ENCODE measurements at regions not wholly inside any gene's neighbourhood (a gene's known extent, or its start where the extent isn't known, plus 50 kb on each side); places are given as distances from the start of the nearest gene placed in this dataset.

DNA sequence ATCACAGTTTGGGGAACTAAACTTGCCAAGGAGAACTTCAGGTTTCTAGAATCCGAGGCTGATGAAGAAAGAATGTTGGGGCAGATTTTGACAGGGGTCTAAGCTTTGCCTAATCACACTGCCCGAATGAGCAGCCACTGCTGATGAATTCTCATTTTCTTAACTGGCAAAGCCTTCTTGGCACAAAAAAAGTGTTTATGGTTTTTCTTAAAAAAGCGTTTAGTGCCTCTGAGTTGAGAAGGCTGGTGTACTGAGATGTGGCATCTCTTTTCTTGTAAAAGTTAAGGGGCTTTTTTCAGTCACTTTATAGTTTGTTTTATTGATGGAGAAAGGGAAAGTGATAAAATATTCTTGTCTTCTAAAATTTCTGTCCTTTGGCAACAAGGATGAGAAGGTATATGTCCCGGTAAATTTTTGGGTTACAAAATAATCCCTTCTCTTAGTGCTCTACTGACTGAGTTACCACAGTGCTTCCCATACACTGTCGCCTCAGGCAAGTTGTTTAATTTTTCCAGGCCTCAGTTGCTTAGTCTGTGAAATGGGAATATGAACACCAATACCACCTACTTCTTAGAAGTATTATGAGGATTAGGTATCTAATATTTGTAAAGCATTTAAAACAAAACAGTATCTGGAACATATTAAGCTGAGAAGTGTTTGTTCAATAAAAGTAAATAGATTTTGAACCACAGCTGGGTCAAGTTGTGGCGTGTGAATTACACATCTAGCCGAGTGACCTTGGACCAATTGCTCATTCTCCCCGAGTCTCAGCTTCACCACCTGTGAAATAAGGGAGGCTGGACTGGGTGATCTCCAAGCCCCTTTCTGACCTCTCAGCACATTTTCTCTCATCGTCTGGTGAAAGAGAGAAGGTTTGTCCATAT, 320.8 kb downstream of the HAPSTR1 start:
- H3K4me3 ChIP-seq (ENCODE audit: low read depth, low read length), result no peak overlapping the region
- TF ChIP-seq, protein P1, sequence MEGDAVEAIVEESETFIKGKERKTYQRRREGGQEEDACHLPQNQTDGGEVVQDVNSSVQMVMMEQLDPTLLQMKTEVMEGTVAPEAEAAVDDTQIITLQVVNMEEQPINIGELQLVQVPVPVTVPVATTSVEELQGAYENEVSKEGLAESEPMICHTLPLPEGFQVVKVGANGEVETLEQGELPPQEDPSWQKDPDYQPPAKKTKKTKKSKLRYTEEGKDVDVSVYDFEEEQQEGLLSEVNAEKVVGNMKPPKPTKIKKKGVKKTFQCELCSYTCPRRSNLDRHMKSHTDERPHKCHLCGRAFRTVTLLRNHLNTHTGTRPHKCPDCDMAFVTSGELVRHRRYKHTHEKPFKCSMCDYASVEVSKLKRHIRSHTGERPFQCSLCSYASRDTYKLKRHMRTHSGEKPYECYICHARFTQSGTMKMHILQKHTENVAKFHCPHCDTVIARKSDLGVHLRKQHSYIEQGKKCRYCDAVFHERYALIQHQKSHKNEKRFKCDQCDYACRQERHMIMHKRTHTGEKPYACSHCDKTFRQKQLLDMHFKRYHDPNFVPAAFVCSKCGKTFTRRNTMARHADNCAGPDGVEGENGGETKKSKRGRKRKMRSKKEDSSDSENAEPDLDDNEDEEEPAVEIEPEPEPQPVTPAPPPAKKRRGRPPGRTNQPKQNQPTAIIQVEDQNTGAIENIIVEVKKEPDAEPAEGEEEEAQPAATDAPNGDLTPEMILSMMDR (conservative IDR thresholded peaks at IDR 0.05; ENCODE audit: low read depth, low read length), result no peak
- DNase-seq (ENCODE audit: low read depth), result no peak

DNA sequence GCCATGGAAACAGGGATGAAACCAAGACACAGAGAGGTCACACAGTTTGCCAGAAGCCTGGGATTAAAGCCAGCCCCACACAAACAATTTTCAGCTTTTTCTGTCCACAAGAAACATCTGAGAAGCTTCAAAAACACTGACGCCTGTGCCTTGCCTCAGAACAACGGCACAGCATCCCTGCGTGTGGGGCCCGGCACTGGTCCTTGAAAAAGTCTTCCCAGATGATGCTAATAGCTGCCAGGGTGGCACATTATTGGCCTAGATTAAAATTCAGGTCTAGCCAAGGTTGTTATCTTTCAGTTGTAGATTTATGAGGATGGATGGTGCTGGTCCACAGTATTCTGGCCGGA, 321.4 kb downstream of the HAPSTR1 start:
- no peak overlapping the region for H3K4me3 ChIP-seq (ENCODE audit: low read depth, low read length)
- TF ChIP-seq, protein P1 (conservative IDR thresholded peaks at IDR 0.05; ENCODE audit: low read depth, low read length), result no peak
- DNase-seq (ENCODE audit: low read depth), result no peak

DNA sequence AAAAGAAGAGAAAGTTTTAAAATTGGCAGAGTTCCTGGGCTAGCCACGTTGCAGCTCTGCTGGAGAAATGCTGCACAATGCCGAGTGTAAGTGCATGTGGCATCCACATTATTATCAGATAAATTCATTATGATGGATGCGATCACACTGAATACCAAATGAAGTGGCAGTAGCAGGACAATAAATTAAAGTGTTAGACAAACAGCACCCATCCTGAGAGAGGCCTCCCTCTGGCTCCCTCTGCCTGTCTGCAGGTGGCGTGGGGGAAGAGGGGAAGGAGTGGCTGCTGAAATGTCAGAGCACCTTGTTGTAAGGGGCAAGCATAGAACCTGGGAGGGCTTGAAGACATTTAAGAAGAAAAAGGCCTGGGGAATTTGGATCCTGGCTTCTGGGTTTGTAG, 324.1 kb downstream of the HAPSTR1 start:
- no peak for DNase-seq (ENCODE audit: low read depth)
- H3K4me3 ChIP-seq (ENCODE audit: low read depth, low read length), result no peak overlapping the region
- TF ChIP-seq, protein P1 (conservative IDR thresholded peaks at IDR 0.05; ENCODE audit: low read depth, low read length), result no peak

DNA sequence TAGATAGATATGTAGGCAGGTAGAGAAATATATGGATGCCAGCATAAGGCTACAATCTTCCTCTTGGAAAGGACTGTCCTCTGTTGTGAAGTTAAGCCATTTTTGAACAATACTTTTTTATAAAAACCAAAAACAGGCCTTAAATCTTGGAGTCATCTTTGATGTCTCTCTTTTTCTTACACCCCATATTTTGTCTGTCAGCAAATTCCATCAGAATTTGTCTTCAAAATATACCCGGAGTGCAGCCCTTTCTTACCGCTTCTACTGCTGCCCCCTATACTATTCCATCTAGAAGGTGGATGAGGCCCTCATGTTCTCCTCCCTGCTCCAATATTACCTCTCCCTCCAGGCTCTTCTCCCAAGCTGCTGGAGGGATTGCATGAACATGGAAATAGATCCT, 326.5 kb downstream of the HAPSTR1 start:
- TF ChIP-seq, protein P1 (conservative IDR thresholded peaks at IDR 0.05; ENCODE audit: low read depth, low read length), result no peak
- H3K4me3 ChIP-seq (ENCODE audit: low read depth, low read length), result no peak overlapping the region
- no peak for DNase-seq (ENCODE audit: low read depth)

DNA sequence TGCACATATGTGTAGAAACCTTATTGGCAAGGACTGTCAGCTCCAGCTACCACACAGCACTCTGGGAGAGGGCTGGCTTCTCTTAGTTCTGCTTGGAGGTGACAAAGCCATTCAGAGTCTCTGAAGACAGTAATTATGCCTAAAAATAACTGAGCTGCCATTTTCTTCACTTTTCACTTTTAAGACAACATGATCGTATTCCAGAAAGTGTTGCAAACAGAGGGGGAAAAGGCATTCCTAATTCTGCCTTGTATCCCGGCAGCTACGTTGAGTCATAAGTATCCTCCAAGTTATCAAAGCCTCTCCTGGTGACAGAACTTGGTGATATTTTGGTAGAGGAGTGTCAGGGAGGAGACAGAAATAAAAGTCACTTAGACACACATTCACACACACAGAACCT, 327.7 kb downstream of the HAPSTR1 start:
- H3K4me3 ChIP-seq (ENCODE audit: low read depth, low read length), result no peak overlapping the region
- DNase-seq (ENCODE audit: low read depth), result no peak
- TF ChIP-seq, protein P1 (conservative IDR thresholded peaks at IDR 0.05; ENCODE audit: low read depth, low read length), result no peak

DNA sequence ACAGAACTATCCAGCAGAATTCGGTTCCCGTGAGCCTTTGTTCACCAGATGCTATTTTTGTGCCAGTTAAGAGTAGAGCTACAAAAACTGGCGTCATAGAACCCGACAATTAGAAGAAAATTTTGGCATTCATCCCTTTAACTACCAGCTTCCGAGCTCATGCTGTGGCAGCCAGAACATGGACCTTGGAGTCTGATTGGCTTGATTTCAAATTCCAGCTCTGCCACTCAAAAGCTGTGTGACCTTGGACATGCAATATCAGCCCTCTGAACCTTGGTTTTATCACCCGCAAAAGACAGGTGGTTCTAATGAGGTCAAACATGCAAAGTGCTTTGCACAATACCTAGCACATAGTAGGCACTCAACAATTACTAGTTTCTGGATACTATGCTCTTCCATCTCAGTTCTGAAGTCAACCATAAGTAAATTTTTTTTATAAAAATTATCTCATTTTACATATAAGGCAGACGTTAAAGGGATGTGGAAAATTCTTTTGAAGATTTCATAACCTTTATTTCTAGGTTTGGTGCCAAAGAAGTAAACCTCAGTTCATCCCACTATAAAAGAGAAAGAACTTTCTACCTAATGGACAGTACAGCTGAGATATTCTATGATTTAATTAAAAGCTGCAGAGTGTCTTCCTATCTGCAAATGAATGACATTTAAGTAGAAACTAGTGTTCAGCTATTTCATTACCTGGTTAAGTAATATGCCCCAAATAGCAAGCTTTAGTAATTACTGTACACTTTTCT, 331.5 kb downstream of the HAPSTR1 start:
- DNase-seq (ENCODE audit: low read depth), result no peak
- H3K4me3 ChIP-seq (ENCODE audit: low read depth, low read length), result no peak overlapping the region
- TF ChIP-seq, protein P1 (conservative IDR thresholded peaks at IDR 0.05; ENCODE audit: low read depth, low read length), result no peak

Data from choroid plexus epithelial cell (primary cell).